Tibial nerve (tissue), 4 donors: ENCODE measurements at regions not wholly inside any gene's neighbourhood (a gene's known extent, or its start where the extent isn't known, plus 50 kb on each side); places are given as distances from the start of the nearest gene placed in this dataset.

ENCODE experiments used
- DNase-seq, 2 donors: peaks; one replicate each; pipeline ENCODE4 v3.0.0-alpha.2; 2019; ENCODE audit warnings: low spot score in 2 of 2
- H3K27ac ChIP-seq, 4 donors: fragments of 200-600 bp; sonication (generic) in 3 of 4; one replicate each; pipeline ENCODE4 v1.5.1; 2017 to 2019; ENCODE audit warnings: mild to moderate bottlenecking in 1 of 4
- H3K27me3 ChIP-seq, 2 donors: fragments of 200-600 bp; sonication (generic) in 1 of 2; one replicate each; pipeline versions ENCODE4 v1.5.1 to v1.6.0; 2017 to 2019
- H3K36me3 ChIP-seq, 3 donors: fragments of 200-600 bp; sonication (generic); one replicate each; pipeline ENCODE4 v1.5.1; 2018 to 2019
- H3K4me1 ChIP-seq, 4 donors: fragments of 200-600 bp; sonication (generic) in 3 of 4; one replicate each; pipeline ENCODE4 v1.5.1; 2017 to 2019
- H3K4me3 ChIP-seq, 4 donors: fragments of 200-600 bp; sonication (generic) in 3 of 4; one replicate each; pipeline ENCODE4 v1.5.1; 2017 to 2019; ENCODE audit warnings: mild to moderate bottlenecking in 1 of 4, moderate library complexity in 1 of 4
- H3K9me3 ChIP-seq, 4 donors: fragments of 200-600 bp; sonication (generic) in 3 of 4; one replicate each; pipeline ENCODE4 v1.5.1; 2017 to 2019
- EP300 ChIP-seq, 2 donors: sonication (generic); formaldehyde crosslinking; IDR thresholded peaks; one replicate each; pipeline ENCODE4 v1.6.1; 2017; ENCODE audit warnings: antibody characterized with exemption in 2 of 2, mild to moderate bottlenecking in 1 of 2
- POLR2A ChIP-seq, 2 donors: fragments of 450-650 bp; IDR thresholded peaks; one replicate each; pipeline ENCODE4 v1.6.1; 2017; ENCODE audit warnings: antibody characterized with exemption in 2 of 2, mild to moderate bottlenecking in 2 of 2, moderate library complexity in 2 of 2
- WGBS, 2 donors: methylation state at CpG; one replicate each; pipeline ENCODE4 v1.1.5; 2018; 5-methylcytosine and 5-hydroxymethylcytosine counted together
- TF ChIP-seq, protein P1 (sequence below), 5 experiments: fragments of 200-600 bp in 3 of 5; fragments of 450-650 bp in 2 of 5; sonication (generic) in 3 of 5; IDR thresholded peaks; one replicate each; pipeline ENCODE4 v1.5.1; 2016 to 2019; ENCODE audit warnings: antibody characterized with exemption in 5 of 5, mild to moderate bottlenecking in 3 of 5, moderate library complexity in 2 of 5

DNA sequence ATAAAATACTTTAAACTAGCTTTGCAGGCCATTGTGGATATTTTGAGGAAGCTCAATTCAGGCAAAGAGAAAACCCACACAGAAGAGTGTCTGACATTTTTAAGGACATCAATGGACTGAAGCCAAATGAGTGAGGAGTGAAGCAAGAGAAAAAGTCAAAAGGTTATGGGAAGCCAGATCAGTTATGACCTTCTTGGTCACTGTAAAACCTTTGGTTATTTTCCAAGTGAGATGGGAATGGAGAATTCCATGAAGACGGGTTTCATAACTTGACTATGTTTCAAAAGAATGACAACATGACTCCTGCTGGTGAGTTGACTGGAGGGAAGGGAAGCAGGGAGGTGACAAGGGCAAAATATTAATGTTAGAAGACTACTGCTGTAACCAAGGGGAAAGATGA, 585.2 kb downstream of the EFNA5 start:
- no peak overlapping the region for H3K4me3 ChIP-seq
- H3K36me3 ChIP-seq: no peaks in the 10 kb centered on the region
- TF ChIP-seq, protein P1, sequence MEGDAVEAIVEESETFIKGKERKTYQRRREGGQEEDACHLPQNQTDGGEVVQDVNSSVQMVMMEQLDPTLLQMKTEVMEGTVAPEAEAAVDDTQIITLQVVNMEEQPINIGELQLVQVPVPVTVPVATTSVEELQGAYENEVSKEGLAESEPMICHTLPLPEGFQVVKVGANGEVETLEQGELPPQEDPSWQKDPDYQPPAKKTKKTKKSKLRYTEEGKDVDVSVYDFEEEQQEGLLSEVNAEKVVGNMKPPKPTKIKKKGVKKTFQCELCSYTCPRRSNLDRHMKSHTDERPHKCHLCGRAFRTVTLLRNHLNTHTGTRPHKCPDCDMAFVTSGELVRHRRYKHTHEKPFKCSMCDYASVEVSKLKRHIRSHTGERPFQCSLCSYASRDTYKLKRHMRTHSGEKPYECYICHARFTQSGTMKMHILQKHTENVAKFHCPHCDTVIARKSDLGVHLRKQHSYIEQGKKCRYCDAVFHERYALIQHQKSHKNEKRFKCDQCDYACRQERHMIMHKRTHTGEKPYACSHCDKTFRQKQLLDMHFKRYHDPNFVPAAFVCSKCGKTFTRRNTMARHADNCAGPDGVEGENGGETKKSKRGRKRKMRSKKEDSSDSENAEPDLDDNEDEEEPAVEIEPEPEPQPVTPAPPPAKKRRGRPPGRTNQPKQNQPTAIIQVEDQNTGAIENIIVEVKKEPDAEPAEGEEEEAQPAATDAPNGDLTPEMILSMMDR (IDR thresholded peaks at IDR 0.05): no peak
- TF ChIP-seq EP300 (IDR thresholded peaks at IDR 0.05): no peak
- TF ChIP-seq POLR2A (IDR thresholded peaks at IDR 0.05): no peak
- H3K27ac ChIP-seq: no peak overlapping the region
- H3K9me3 ChIP-seq: no peaks in the 10 kb centered on the region
- no peaks in the 10 kb centered on the region for H3K27me3 ChIP-seq
- WGBS, 2 donors: 50 to 62% methylated on average over 1 of the region's 1 CpG
- peaks cover 0 to 6% (median 0%) of the 10 kb centered on the region in 4 donors for H3K4me1 ChIP-seq
- DNase-seq: no peak

DNA sequence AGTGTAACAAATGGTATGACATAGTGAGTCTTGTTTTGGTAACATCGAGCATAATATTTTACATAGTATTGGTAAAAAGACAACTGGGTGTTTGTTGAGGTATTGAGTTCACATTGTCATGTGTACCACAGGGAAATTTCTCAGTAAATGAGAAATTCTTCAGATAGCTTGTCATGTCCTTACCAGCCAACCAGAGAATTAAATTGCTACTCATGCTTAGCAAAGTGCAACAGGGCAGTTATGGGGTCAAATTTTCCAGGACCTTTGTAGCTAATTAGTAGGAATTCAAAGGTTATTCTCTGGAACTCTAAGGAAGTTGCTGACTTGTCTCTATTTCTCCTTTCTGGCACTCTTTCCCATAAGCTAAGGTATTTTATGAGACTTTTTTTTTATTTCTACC, 595.7 kb downstream of the EFNA5 start:
- peaks cover 0 to 12% (median 0%) of the 10 kb centered on the region in 4 donors for H3K9me3 ChIP-seq
- 36 to 53% methylated on average over 1 of the region's 1 CpG for WGBS, 2 donors
- DNase-seq: no peak
- H3K36me3 ChIP-seq: no peaks in the 10 kb centered on the region
- H3K27me3 ChIP-seq: no peaks in the 10 kb centered on the region
- no peak overlapping the region for H3K27ac ChIP-seq
- H3K4me3 ChIP-seq: no peak overlapping the region
- TF ChIP-seq EP300 (IDR thresholded peaks at IDR 0.05): no peak
- TF ChIP-seq POLR2A (IDR thresholded peaks at IDR 0.05): no peak
- TF ChIP-seq, protein P1 (IDR thresholded peaks at IDR 0.05): no peak
- no peaks in the 10 kb centered on the region for H3K4me1 ChIP-seq

DNA sequence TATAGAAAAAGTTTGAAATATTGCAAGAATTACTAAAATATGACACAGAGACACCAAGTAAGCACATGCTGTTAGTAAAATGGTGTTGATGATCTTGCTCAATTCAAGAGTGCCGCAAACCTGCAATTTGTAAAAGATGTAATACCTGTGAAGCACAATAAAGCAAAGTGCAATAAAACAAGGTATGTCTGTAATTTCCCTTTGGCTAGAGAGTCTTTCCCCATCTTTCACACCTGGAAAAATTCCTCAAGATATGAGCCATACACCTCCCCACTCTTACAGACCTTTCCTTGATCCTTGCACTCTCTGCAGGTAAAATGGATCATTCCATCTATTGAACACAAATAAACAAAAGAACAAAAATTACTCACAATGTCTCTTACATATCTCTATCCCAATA, 597.8 kb downstream of the EFNA5 start:
- no peaks in the 10 kb centered on the region for H3K36me3 ChIP-seq
- peaks cover 0 to 12% (median 0%) of the 10 kb centered on the region in 4 donors for H3K9me3 ChIP-seq
- no peak overlapping the region for H3K4me3 ChIP-seq
- H3K27me3 ChIP-seq: no peaks in the 10 kb centered on the region
- no peak overlapping the region for H3K27ac ChIP-seq
- TF ChIP-seq POLR2A (IDR thresholded peaks at IDR 0.05) (no peak), EP300 (IDR thresholded peaks at IDR 0.05) (no peak)
- TF ChIP-seq, protein P1 (IDR thresholded peaks at IDR 0.05): no peak
- WGBS, 2 donors: 95 to 100% methylated on average over 1 of the region's 1 CpG
- H3K4me1 ChIP-seq: no peaks in the 10 kb centered on the region
- no peak for DNase-seq

DNA sequence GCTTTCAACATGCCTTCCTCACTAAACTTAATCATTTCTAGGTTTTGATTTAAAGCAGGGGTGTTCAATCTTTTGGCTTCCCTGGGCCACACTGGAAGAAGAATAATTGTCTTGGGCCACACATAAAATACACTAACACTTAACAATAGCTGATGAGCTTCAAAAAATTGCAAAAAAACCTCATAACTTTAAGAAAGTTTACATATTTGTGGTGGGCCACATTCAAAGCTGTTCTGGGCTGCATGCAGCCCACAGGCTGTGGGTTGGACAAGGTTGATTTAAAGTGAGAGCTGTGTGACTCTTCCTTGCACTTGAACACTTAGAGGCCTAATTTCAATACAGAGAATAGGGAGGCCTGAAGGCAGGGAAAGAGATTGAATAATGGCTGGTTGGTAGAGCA, 598.3 kb downstream of the EFNA5 start:
- no peak for DNase-seq
- Histone ChIP-seq H3K4me1 (no peaks in the 10 kb centered on the region), H3K27ac (no peak overlapping the region), H3K9me3 (peaks cover 0 to 12% (median 0%) of the 10 kb centered on the region in 4 donors), H3K36me3 (no peaks in the 10 kb centered on the region), H3K4me3 (no peak overlapping the region), H3K27me3 (no peaks in the 10 kb centered on the region)
- TF ChIP-seq, protein P1 (IDR thresholded peaks at IDR 0.05): no peak
- TF ChIP-seq EP300 (IDR thresholded peaks at IDR 0.05): no peak
- TF ChIP-seq POLR2A (IDR thresholded peaks at IDR 0.05): no peak

DNA sequence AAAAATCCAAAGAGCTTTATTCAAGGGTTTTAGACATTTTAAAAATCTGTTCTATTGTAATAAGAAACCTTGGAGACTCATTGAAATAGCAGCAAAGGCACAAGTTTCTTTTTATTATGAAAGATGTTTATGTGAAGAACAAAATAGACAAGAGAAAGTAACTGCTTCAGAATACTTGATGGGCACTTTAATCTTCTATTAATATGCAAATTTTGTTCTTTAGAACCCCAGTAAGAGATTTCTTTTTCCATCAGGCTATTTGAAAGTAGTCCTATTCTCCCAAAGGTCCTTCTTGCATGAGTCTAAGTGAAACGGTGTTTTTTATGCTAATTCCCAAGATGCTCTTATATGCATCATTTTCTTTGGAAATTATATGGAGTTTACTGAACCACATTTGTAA, 602.0 kb downstream of the EFNA5 start:
- Histone ChIP-seq H3K4me1 (no peaks in the 10 kb centered on the region), H3K27ac (no peak overlapping the region), H3K4me3 (no peak overlapping the region), H3K9me3 (peaks cover 0 to 12% (median 0%) of the 10 kb centered on the region in 4 donors), H3K36me3 (no peaks in the 10 kb centered on the region), H3K27me3 (no peaks in the 10 kb centered on the region)
- 21 to 29% methylated on average over 1 of the region's 1 CpG for WGBS, 2 donors
- TF ChIP-seq, protein P1 (IDR thresholded peaks at IDR 0.05): no peak
- TF ChIP-seq POLR2A (IDR thresholded peaks at IDR 0.05) (no peak), EP300 (IDR thresholded peaks at IDR 0.05) (no peak)
- DNase-seq: no peak
